ENCODE measurements at regions not wholly inside any gene's neighbourhood (a gene's known extent, or its start where the extent isn't known, plus 50 kb on each side); places are given as distances from the start of the nearest gene placed in this dataset.

- no peak for TF ChIP-seq ZBTB7A (IDR thresholded peaks at IDR 0.05; ENCODE audit: low read depth)
- no peak for TF ChIP-seq YY1 (IDR thresholded peaks at IDR 0.05; ENCODE audit: low read depth)
- no peak for TF ChIP-seq CREB1 (IDR thresholded peaks at IDR 0.05; ENCODE audit: low read depth)
- no peak for TF ChIP-seq RAD21 (IDR thresholded peaks at IDR 0.05; ENCODE audit: low read depth)
- no peak for TF ChIP-seq TAF1 (IDR thresholded peaks at IDR 0.05; ENCODE audit: low read depth)
- TF ChIP-seq EP300 (IDR thresholded peaks at IDR 0.05; ENCODE audit: borderline replicate concordance), result no peak
- TF ChIP-seq FOXM1 (IDR thresholded peaks at IDR 0.05; ENCODE audit: borderline replicate concordance, low read depth), result no peak
- no peak for TF ChIP-seq NFIC (IDR thresholded peaks at IDR 0.05)
- no peak for TF ChIP-seq REST (IDR thresholded peaks at IDR 0.05; ENCODE audit: low read depth)
- no peak for TF ChIP-seq MAX (IDR thresholded peaks at IDR 0.05)
- no peak for TF ChIP-seq USF1 (IDR thresholded peaks at IDR 0.05)
- no peak for TF ChIP-seq CEBPB (IDR thresholded peaks at IDR 0.05)
- no peak for TF ChIP-seq EGR1 (IDR thresholded peaks at IDR 0.05)
These were observed 767.2 kb upstream of the ADGRL3 start for GRCh38 chr4:60432911-60433310.

All from Ishikawa (cell line).